ENCODE measurements at regions not wholly inside any gene's neighbourhood (a gene's known extent, or its start where the extent isn't known, plus 50 kb on each side); places are given as distances from the start of the nearest gene placed in this dataset.

DNA sequence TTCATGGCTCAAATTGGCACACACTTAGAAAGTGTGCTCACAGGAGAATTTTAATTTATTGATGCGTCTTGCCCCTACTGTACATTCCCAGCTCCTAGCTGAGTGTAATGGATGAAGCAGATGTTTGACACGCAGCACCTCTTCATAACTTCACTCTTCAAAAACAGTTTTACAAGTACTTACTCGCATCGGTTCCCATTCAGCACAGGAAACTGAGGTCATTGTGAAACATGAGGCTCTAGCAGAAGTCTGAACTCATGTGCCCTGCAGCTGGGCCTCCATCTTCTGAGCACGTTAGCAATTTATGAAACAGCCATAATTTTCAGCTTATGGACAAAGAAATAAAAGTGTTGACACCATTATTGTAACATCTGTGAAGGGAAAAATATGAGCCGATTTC, 558.9 kb upstream of the MGMT start:
- Mint-ChIP-seq H3K36me3 (ENCODE audit: low read depth) (no peaks in the 10 kb centered on the region), H3K9me3 (peaks cover 31% of the 10 kb centered on the region), H3K27me3 (ENCODE audit: insufficient read depth) (peaks cover 1% of the 10 kb centered on the region; the same call in 1 of the 2 replicates), H3K27ac (no peak overlapping the region), H3K4me1 (ENCODE audit: low read depth) (no peaks in the 10 kb centered on the region), H3K4me3 (no peak overlapping the region)
- TF ChIP-seq, protein P1, sequence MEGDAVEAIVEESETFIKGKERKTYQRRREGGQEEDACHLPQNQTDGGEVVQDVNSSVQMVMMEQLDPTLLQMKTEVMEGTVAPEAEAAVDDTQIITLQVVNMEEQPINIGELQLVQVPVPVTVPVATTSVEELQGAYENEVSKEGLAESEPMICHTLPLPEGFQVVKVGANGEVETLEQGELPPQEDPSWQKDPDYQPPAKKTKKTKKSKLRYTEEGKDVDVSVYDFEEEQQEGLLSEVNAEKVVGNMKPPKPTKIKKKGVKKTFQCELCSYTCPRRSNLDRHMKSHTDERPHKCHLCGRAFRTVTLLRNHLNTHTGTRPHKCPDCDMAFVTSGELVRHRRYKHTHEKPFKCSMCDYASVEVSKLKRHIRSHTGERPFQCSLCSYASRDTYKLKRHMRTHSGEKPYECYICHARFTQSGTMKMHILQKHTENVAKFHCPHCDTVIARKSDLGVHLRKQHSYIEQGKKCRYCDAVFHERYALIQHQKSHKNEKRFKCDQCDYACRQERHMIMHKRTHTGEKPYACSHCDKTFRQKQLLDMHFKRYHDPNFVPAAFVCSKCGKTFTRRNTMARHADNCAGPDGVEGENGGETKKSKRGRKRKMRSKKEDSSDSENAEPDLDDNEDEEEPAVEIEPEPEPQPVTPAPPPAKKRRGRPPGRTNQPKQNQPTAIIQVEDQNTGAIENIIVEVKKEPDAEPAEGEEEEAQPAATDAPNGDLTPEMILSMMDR (IDR thresholded peaks at IDR 0.05), result no peak
- no peak for DNase-seq

DNA sequence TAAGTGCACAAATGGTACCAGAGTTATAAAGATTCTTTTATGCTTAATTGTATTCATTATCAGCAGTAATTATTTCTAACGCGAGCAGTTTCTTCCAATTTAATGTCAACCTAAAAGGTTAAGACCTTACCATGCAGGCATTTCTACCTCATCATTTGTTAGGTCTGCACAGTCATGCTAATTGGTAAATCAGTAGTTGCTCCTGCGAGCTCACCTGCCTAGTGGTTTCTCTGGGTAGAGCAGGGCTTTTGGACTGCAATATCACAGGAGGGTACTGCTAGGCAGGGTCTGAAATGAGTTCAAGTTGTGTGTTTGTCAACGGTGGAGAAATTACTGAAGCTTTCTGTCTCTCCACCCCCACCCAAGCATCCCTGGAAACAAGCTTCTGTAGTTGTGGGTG, 558.5 kb upstream of the MGMT start:
- H3K27me3 Mint-ChIP-seq (ENCODE audit: insufficient read depth), result peaks cover 1% of the 10 kb centered on the region; the same call in 1 of the 2 replicates
- H3K4me1 Mint-ChIP-seq (ENCODE audit: low read depth), result no peaks in the 10 kb centered on the region
- DNase-seq, result no peak

DNA sequence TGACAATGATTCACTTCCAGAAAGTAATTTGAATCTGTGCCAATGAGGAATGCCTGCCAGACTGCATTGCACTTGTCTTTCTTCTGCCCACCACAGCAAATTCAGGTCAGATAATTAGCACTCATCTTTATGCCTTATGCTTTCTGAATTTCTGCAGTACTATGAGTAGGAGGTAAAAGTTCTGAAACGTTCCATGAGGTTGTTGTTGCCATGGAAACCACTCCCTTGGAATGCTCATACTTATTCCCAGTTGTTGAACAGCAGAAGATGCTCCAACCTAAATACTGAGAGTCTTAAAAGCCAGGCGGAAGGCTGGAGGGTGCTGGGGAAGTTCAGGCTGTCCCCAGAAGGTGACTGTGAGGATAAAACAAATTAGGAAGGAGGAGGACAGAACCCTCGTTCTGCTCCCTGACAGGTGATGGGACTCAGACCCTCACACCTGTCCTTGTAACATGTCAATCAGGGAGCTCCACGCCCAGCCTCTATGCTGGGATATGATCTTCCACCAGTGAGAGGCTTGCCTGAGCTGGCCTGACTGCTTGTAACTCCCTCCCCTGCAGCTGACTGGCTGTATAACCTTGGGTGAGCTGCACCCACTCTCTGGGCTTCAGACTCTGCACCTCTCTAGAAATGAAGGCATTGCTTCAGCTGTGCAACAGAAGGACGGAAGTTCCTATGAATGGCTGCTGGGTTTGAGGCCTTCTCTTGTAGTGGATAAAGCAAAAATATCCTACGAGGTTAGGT, 554.3 kb upstream of the MGMT start:
- Mint-ChIP-seq H3K27me3 (ENCODE audit: insufficient read depth) (peaks cover 1% of the 10 kb centered on the region; the same call in 1 of the 2 replicates), H3K9me3 (peaks cover 44% of the 10 kb centered on the region), H3K27ac (no peak overlapping the region), H3K36me3 (ENCODE audit: low read depth) (no peaks in the 10 kb centered on the region), H3K4me1 (ENCODE audit: low read depth) (no peaks in the 10 kb centered on the region), H3K4me3 (no peak overlapping the region)
- TF ChIP-seq, protein P1 (IDR thresholded peaks at IDR 0.05), result no peak
- DNase-seq, result no peak

More for the DNA sequence above, 558.5 kb upstream of the MGMT start:
- H3K36me3 Mint-ChIP-seq (ENCODE audit: low read depth), result no peaks in the 10 kb centered on the region
- TF ChIP-seq, protein P1 (IDR thresholded peaks at IDR 0.05), result no peak
- no peak overlapping the region for H3K4me3 Mint-ChIP-seq
- H3K27ac Mint-ChIP-seq, result no peak overlapping the region
- peaks cover 33% of the 10 kb centered on the region for H3K9me3 Mint-ChIP-seq

DNA sequence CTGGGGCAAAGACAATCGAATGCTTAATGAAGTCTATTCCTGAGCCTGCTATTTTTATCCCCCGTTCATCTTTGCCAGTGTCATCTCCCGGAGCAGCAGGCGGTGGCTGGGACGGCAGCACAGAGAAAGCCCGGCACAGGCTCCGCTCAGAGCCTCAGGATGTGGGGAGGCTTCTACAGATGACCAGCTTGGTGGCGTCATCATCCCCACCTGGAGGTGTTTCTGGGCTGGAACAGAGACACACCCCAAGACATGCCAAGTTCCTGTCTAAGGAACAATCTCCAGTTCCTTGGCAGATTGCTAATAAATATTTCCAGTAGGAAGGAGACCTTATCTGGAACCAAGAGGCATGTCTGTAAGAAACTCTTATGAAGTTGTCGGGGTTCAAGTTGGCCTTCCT, 552.4 kb upstream of the MGMT start:
- Mint-ChIP-seq H3K9me3 (peaks cover 55% of the 10 kb centered on the region), H3K27ac (no peak overlapping the region), H3K36me3 (ENCODE audit: low read depth) (no peaks in the 10 kb centered on the region), H3K4me3 (no peak overlapping the region), H3K4me1 (ENCODE audit: low read depth) (no peaks in the 10 kb centered on the region), H3K27me3 (ENCODE audit: insufficient read depth) (no peaks in the 10 kb centered on the region; the same call in 1 of the 2 replicates)
- DNase-seq, result no peak
- TF ChIP-seq, protein P1 (IDR thresholded peaks at IDR 0.05), result no peak

DNA sequence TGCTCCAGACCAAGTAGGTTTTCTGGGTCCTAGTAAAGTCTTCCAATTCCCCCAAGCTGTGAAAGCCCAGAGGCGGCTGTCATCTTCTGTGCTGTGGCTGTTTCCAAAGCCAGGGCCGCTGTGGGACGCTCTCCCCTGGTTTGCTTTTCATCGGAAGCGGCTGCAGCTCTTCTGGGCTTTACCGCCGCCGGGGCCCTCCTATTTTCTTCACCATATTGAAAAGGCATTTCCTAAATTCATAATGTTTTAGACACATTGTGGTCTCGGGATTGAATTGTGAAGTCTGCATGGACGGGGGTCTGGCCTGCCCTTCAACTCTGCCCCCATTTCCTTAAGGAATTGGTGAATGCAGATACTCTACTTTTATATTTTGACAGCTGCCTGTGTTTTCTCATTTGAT, 551.4 kb upstream of the MGMT start:
- Mint-ChIP-seq H3K36me3 (ENCODE audit: low read depth) (no peaks in the 10 kb centered on the region), H3K27me3 (ENCODE audit: insufficient read depth) (no peaks in the 10 kb centered on the region; the same call in 1 of the 2 replicates), H3K27ac (no peak overlapping the region), H3K4me1 (ENCODE audit: low read depth) (no peaks in the 10 kb centered on the region), H3K9me3 (peaks cover 52% of the 10 kb centered on the region), H3K4me3 (no peak overlapping the region)
- TF ChIP-seq, protein P1 (IDR thresholded peaks at IDR 0.05), result no peak
- DNase-seq, result no peak

Data from HFFc6 (cell line).